Panc1 (cell line): ENCODE measurements at regions not wholly inside any gene's neighbourhood (a gene's known extent, or its start where the extent isn't known, plus 50 kb on each side); places are given as distances from the start of the nearest gene placed in this dataset.

Experiments used
- POLR2AphosphoS5 ChIP-seq: IDR thresholded peaks from 2 replicates; pipeline ENCODE4 v1.6.1; 2012; ENCODE audit warnings: mild to moderate bottlenecking, low read depth, low read length, moderate library complexity
- SIN3A ChIP-seq: IDR thresholded peaks from 2 replicates; pipeline ENCODE4 v1.6.1; 2012; ENCODE audit warnings: low read depth, mild to moderate bottlenecking, low read length, moderate library complexity, borderline replicate concordance; ENCODE audit not compliant: insufficient read depth
- TCF7L2 ChIP-seq: IDR thresholded peaks from 2 replicates; pipeline ENCODE4 v1.6.1; 2011; ENCODE audit warnings: mild to moderate bottlenecking, low read depth, low read length, inconsistent platforms
- TF ChIP-seq, protein P1 (sequence below): fragments of 450-650 bp; IDR thresholded peaks from 2 replicates; pipeline ENCODE4 v1.5.1; 2017; ENCODE audit warnings: mild to moderate bottlenecking
- TF ChIP-seq, protein P2 (sequence below), 2 experiments: IDR thresholded peaks; 2 replicates each; pipeline ENCODE4 v1.6.1; 2011 to 2012; ENCODE audit warnings: low read depth in 2 of 2, control low read depth in 1 of 2, low read length in 1 of 2, mild to moderate bottlenecking in 1 of 2, moderate library complexity in 1 of 2; ENCODE audit not compliant: insufficient read depth in 1 of 2

DNA sequence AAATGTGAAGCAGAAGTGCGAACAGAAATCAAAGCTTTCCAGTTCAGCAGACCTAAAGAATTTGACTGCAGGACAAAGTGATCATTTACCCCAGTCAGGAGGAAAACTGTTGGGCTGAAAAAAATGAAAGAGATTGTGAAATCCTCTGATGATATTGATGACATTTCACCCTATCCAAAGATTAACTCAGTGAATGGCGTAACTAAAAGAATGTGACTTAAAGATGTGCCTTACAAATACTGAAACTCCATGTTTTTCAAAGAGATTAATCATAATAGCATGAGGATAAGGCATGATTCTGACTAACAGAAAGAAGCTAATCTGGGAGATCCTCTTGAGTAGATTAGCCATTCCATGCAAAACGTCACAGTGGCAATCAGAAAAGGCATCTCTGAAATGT, 225.6 kb downstream of the DUSP6 start:
- TF ChIP-seq POLR2AphosphoS5 (no peak), SIN3A (no peak), TCF7L2 (no peak)
- TF ChIP-seq, protein P1, sequence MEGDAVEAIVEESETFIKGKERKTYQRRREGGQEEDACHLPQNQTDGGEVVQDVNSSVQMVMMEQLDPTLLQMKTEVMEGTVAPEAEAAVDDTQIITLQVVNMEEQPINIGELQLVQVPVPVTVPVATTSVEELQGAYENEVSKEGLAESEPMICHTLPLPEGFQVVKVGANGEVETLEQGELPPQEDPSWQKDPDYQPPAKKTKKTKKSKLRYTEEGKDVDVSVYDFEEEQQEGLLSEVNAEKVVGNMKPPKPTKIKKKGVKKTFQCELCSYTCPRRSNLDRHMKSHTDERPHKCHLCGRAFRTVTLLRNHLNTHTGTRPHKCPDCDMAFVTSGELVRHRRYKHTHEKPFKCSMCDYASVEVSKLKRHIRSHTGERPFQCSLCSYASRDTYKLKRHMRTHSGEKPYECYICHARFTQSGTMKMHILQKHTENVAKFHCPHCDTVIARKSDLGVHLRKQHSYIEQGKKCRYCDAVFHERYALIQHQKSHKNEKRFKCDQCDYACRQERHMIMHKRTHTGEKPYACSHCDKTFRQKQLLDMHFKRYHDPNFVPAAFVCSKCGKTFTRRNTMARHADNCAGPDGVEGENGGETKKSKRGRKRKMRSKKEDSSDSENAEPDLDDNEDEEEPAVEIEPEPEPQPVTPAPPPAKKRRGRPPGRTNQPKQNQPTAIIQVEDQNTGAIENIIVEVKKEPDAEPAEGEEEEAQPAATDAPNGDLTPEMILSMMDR, result no peak
- TF ChIP-seq, protein P2, sequence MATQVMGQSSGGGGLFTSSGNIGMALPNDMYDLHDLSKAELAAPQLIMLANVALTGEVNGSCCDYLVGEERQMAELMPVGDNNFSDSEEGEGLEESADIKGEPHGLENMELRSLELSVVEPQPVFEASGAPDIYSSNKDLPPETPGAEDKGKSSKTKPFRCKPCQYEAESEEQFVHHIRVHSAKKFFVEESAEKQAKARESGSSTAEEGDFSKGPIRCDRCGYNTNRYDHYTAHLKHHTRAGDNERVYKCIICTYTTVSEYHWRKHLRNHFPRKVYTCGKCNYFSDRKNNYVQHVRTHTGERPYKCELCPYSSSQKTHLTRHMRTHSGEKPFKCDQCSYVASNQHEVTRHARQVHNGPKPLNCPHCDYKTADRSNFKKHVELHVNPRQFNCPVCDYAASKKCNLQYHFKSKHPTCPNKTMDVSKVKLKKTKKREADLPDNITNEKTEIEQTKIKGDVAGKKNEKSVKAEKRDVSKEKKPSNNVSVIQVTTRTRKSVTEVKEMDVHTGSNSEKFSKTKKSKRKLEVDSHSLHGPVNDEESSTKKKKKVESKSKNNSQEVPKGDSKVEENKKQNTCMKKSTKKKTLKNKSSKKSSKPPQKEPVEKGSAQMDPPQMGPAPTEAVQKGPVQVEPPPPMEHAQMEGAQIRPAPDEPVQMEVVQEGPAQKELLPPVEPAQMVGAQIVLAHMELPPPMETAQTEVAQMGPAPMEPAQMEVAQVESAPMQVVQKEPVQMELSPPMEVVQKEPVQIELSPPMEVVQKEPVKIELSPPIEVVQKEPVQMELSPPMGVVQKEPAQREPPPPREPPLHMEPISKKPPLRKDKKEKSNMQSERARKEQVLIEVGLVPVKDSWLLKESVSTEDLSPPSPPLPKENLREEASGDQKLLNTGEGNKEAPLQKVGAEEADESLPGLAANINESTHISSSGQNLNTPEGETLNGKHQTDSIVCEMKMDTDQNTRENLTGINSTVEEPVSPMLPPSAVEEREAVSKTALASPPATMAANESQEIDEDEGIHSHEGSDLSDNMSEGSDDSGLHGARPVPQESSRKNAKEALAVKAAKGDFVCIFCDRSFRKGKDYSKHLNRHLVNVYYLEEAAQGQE (IDR thresholded peaks at IDR 0.05; ENCODE audit: insufficient read depth in 1 of 2, low read depth in 2 of 2, low read length in 1 of 2), result no peak
